Stimulated activated naive B cell treated with anti-CD40 and anti-IgM and Interleukin-4, amounts not matched to agents 10 μg/mL and 1 μg/mL and 100 μg/mL, for 72 hours (primary cell): ENCODE measurements at regions not wholly inside any gene's neighbourhood (a gene's known extent, or its start where the extent isn't known, plus 50 kb on each side); places are given as distances from the start of the nearest gene placed in this dataset.
"Not testable (repeated sequence)": the region's sequence is repeated elsewhere in the genome, so short reads cannot be mapped to it uniquely, and the experiment has no call there.

Source experiments
- ATAC-seq, 2 donors: fragments of 150-1000 bp; cut with Tn5 transposase; replicated peaks; 2 replicates each; pipeline ENCODE4 v1.10.0; 2021; ENCODE audit warnings: moderate library complexity in 1 of 2
- DNase-seq: peaks from one replicate; pipeline ENCODE4 v3.0.0; 2021
- H3K27ac Mint-ChIP-seq: one replicate; pipeline ENCODE4 v1.8.0; 2022; ENCODE audit warnings: mild to moderate bottlenecking, mixed read lengths
- H3K27me3 Mint-ChIP-seq, 2 donors: one replicate each; pipeline ENCODE4 v1.8.0; 2022; ENCODE audit warnings: mixed read lengths in 2 of 2
- H3K36me3 Mint-ChIP-seq, 2 donors: one replicate each; pipeline ENCODE4 v1.8.0; 2022; ENCODE audit warnings: mixed read lengths in 2 of 2, mild to moderate bottlenecking in 1 of 2
- H3K4me1 Mint-ChIP-seq, 2 donors: one replicate each; pipeline ENCODE4 v1.8.0; 2022; ENCODE audit warnings: mixed read lengths in 2 of 2, mild to moderate bottlenecking in 1 of 2
- H3K4me3 Mint-ChIP-seq, 2 donors: one replicate each; pipeline ENCODE4 v1.8.0; 2022; ENCODE audit warnings: mild to moderate bottlenecking in 2 of 2, mixed read lengths in 2 of 2, moderate library complexity in 1 of 2
- H3K9me3 Mint-ChIP-seq, 2 donors: one replicate each; pipeline ENCODE4 v1.8.0; 2022; ENCODE audit warnings: mixed read lengths in 2 of 2, mild to moderate bottlenecking in 1 of 2

DNA sequence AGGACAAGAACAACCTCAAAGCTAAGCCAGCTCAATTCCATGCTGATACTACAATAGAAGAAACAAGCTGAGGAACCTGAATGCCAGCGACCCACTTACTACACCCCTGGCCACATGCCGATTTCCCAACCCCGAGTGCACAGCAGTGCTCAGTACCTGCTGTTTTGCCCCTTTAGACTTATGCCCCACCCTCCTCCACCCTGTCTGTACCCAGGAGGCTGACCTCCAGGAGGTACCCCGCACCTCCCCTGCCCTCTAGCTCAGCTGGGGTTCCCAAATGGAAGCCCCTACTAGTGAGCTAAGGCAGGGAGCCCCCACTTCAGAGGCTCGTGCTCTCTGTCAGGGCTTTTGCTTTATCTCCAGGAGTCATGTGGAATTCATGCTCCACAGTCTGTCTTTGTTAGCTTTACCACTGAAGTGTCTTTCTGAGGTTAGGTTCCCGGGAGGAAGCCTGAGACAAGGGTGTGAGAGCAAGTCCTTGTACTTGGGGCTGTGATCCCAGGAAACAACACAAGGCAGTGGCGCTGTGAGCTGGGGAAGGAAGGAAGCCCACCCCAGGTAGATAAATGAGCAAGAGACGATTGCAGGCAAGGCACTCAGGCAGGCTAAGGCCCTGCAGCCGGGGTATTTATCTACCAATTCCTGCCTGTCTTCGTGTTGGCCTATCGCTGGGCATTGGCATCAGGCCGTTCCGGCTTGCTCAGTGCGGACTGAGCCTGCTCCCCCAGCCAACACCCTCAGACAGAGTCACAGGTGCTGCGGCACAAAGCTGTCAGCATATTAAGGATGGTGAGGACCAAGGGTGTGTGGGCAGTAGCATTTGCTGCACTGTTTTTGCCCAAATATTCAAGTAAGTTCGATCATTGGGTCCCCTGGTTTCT lies 220.5 kb downstream of the CYP26B1 start:
- Mint-ChIP-seq H3K27me3 (no peaks in the 10 kb centered on the region), H3K4me3 (no peak overlapping the region), H3K27ac (no peak overlapping the region), H3K4me1 (no peaks in the 10 kb centered on the region), H3K36me3 (no peaks in the 10 kb centered on the region), H3K9me3 (no peaks in the 10 kb centered on the region)
- ATAC-seq (no peak), DNase-seq (no peak)

DNA sequence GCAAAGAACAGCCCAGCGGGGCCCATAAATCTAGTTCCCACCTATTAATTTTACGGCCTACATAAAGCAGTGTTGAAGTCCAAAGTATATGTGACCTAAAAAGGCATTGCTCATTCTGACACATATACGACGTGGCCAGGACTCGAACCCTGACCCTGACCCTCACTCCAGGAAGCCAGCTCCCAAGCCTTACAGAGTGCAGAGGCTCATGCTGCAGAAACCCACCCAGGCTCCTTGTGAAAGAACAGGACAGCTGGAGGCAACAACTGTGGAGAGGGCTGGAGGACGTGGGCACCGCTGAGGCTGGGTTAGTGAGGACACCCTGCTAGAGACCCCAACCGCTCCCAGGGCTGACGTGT lies 221.6 kb downstream of the CYP26B1 start:
- no peaks in the 10 kb centered on the region for H3K9me3 Mint-ChIP-seq
- H3K4me3 Mint-ChIP-seq = no peak overlapping the region
- H3K27ac Mint-ChIP-seq = no peak overlapping the region
- ATAC-seq = no peak
- no peaks in the 10 kb centered on the region for H3K27me3 Mint-ChIP-seq
- no peaks in the 10 kb centered on the region for H3K4me1 Mint-ChIP-seq
- DNase-seq = no peak
- H3K36me3 Mint-ChIP-seq = no peaks in the 10 kb centered on the region

DNA sequence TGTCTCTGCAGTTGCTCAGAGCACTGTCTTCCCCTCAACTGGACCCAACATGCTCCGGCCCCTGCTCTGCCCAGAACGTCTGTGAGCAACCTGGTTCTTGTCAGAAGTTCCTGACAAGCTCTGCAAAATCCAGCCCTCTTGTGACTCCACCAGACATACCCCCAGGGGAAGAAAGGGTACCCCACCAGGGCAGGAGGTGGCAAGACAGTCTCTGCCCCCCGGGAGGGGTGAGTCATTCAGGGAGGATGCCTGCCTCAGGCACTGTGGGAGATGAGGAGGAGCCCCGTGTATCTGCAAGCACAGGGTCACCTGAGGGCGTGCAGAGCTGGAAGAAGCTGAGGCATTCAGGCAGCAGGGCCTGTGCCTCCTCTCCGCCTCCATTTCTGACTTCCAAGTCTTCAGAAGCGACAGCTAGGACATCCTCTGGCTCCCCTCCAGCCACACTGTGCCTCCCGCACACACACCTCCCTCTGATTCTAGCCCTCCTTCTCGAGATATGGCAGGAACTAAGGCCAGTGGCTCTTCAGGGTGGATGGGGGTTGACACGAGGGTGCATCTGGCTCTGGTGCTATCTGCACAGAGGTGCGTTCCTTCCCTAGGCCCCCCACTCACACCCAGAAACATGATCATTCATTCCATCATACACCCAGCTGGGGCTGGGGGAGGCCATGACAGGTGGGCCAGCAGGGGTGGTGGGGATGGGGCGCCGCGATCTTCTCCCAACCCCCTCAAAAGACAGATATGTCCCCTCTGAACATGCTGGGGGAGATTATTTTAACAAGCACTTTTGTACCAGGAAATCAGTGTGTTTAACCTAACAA lies 222.2 kb downstream of the CYP26B1 start:
- Mint-ChIP-seq H3K9me3 (no peaks in the 10 kb centered on the region), H3K4me3 (no peak overlapping the region), H3K27me3 (no peaks in the 10 kb centered on the region), H3K36me3 (no peaks in the 10 kb centered on the region), H3K27ac (no peak overlapping the region), H3K4me1 (no peaks in the 10 kb centered on the region)
- DNase-seq (no peak), ATAC-seq (no peak)

DNA sequence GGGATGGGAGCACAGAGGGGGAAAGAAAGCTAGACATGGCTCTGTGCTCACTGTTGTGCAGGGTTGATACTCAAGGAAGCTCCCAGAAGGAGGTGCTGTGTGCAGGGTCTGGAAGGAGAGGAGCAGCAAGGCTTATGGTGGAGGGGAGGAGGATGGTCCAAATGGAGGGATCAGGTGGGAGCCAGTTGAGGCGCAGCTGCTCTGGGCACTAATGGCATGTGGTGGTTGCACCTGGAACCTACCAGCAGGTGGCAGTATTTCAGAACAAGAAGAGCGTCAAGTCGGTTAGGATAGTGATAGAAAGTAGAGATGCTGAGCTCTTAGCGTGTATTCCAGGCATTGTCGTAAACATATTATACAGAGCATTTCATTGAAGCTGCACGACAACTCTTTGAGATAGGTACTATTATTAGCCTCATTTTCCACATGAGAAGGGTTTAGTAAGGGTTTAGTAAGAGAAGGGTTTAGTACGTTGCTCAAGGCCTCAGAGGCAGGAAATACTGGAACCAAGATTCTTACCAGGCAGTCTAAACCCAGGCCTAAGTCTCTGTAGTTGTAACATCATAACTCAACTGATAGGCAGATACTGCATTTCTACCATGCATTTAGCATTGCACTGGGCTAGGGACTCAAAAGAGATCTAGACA lies 223.7 kb downstream of the CYP26B1 start:
- H3K4me3 Mint-ChIP-seq = no peak overlapping the region
- DNase-seq (no peak), ATAC-seq (peak; percentile 70 to 73)
- no peak overlapping the region for H3K27ac Mint-ChIP-seq
- H3K36me3 Mint-ChIP-seq = no peaks in the 10 kb centered on the region
- H3K4me1 Mint-ChIP-seq = no peaks in the 10 kb centered on the region
- no peaks in the 10 kb centered on the region for H3K27me3 Mint-ChIP-seq
- H3K9me3 Mint-ChIP-seq = no peaks in the 10 kb centered on the region

DNA sequence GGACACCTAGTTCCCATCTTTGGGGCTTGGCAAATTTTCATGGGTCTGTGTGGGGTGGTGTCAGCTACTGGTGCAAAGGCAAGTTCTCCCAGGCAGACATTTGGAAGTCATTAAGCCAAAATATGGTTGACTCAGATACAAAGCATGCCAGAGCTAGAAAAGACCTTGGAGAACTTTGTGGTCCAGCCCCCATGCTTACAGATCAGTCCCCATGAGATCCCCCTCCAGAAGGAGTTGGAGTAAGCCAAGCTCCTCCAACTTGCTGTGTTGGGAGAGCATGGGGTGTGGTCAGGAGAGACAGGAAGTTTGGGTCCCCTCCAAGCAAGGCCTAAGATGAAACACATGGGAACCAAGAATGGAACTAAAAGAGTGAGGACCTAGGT lies 224.5 kb downstream of the CYP26B1 start:
- DNase-seq = no peak
- H3K27ac Mint-ChIP-seq = no peak overlapping the region
- H3K27me3 Mint-ChIP-seq = peaks cover 0 to 5% of the 10 kb centered on the region in 2 donors
- H3K4me1 Mint-ChIP-seq = no peaks in the 10 kb centered on the region
- no peak overlapping the region for H3K4me3 Mint-ChIP-seq
- no peak for ATAC-seq
- no peaks in the 10 kb centered on the region for H3K36me3 Mint-ChIP-seq
- H3K9me3 Mint-ChIP-seq = peaks cover 4 to 5% of the 10 kb centered on the region in 2 donors

DNA sequence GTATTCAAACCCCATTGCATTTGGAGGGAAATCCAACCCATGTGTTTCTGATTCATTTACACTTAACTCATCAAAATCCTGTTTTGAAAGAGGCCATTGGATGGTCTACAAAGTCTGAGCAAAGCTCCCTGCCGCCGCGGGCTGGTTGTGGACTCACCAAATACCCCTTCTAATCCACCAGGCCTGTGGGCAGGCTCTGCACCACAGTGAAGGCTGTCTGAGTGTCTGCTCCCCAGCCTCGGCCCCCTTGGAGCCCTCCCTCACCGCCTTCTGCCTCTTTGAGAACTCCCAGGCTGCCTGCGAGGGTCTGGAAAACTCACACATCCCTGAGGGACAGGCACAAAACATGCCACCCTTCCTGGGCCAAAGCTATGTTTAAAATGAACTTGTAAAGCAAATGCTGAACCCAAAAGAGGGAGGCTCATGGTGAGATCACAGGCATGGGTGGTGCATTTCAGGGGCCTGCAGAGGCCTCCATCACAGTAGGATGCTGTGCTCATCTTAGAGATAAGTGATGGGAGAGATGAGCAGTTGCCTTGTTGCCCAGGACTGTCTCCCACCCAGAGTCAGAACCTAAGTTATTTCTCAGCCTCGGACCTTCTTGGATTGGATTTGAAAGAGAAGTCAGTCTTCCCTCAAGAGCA lies 225.0 kb downstream of the CYP26B1 start:
- DNase-seq (no peak), ATAC-seq (no peak)
- H3K27ac Mint-ChIP-seq = no peak overlapping the region
- H3K9me3 Mint-ChIP-seq = peaks cover 4 to 6% of the 10 kb centered on the region in 2 donors
- H3K4me3 Mint-ChIP-seq = no peak overlapping the region
- no peaks in the 10 kb centered on the region for H3K36me3 Mint-ChIP-seq
- H3K4me1 Mint-ChIP-seq = no peaks in the 10 kb centered on the region
- peaks cover 0 to 5% of the 10 kb centered on the region in 2 donors for H3K27me3 Mint-ChIP-seq

DNA sequence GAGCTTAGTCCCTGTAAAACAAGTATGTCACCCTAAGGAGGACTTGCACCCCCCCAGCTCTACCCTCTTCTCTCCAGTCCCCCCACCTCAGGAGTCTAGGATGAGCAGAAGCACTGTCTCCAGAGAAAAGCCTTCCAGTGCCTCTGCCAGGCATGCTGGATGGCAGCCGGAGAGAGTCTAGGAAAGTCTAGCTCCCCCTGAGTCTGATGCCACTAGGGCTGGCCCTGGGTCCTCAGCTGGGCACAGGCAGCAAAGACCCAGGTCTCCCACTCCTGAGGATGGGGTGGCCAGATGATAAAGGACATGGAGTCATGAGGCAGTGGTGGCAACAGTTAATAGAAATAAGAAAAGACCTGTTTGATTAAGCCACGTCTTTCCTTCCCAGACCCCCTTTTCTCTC lies 225.6 kb downstream of the CYP26B1 start:
- ATAC-seq = no peak
- no peak for DNase-seq
- H3K27me3 Mint-ChIP-seq = peaks cover 0 to 5% of the 10 kb centered on the region in 2 donors
- no peaks in the 10 kb centered on the region for H3K36me3 Mint-ChIP-seq
- H3K27ac Mint-ChIP-seq = no peak overlapping the region
- H3K4me3 Mint-ChIP-seq = no peak overlapping the region
- H3K4me1 Mint-ChIP-seq = no peaks in the 10 kb centered on the region
- peaks cover 4 to 6% of the 10 kb centered on the region in 2 donors for H3K9me3 Mint-ChIP-seq

DNA sequence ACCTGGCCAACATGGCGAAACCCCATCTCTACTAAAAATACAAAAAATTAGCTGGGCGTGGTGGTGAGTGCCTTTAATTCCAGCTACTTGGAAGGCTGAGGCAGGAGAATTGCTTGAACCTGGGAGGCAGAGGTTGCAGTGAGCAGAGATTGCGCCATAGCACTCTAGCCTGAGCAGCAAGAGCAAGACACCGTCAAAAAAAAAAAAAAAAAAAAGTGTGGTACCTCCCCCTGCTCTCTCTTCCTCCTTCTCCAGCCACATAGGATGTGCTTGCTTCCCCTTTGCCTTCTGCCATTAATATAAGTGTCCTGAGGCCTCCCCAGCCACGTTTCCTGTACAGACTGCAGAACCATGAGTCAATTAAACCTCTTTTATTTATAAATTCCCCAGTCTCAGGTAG lies 226.8 kb downstream of the CYP26B1 start:
- not testable (repeated sequence) for H3K4me1 Mint-ChIP-seq, H3K36me3 Mint-ChIP-seq, H3K9me3 Mint-ChIP-seq, H3K27ac Mint-ChIP-seq, DNase-seq, H3K4me3 Mint-ChIP-seq, H3K27me3 Mint-ChIP-seq
- ATAC-seq = peak; percentile 65 to 73

DNA sequence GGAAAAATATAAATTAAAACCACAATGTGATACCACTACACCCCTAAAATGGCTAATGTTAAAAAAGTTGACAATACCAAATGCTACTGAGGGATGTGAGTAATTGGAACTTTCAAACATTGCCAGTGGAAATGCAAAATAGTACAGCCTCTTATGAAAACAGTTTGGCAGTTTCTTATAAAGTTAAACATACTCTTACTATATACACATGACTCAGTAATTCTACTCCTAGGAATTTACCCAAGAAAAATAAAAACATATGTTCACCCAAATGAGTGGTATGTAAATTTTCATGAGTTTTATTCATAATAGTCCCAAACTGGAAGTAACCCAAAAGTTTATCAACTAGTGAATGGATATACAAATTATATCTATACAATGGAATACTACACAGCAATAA lies 228.0 kb downstream of the CYP26B1 start:
- ATAC-seq = no peak
- Mint-ChIP-seq H3K27me3 (peaks cover 0 to 5% of the 10 kb centered on the region in 2 donors), H3K4me1 (no peaks in the 10 kb centered on the region), H3K9me3 (peaks cover 4 to 6% of the 10 kb centered on the region in 2 donors), H3K36me3 (no peaks in the 10 kb centered on the region), H3K27ac (no peak overlapping the region), H3K4me3 (no peak overlapping the region)
- no peak for DNase-seq

DNA sequence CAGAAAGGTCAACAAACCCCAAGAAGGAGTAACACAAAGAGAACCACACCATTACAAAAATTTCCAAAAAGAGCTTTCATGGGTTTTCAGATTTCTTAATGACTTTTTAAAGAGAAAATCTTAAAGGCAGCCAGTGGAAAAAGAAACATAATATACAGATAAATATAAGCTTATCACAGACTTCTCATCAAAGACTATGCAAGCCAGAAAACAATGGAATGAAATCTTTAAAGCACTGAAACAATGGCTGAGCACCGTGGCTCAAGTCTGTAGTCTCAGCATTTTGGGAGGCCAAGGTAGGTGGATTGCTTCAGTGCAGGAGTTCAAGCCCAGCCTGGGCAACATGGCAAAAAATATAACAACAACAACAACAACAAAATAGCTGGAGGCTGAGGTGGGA lies 237.4 kb downstream of the CYP26B1 start:
- H3K27ac Mint-ChIP-seq = no peak overlapping the region
- peaks cover 2 to 4% of the 10 kb centered on the region in 2 donors for H3K36me3 Mint-ChIP-seq
- no peaks in the 10 kb centered on the region for H3K4me1 Mint-ChIP-seq
- H3K27me3 Mint-ChIP-seq = peaks cover 11 to 12% of the 10 kb centered on the region in 2 donors
- DNase-seq = no peak
- ATAC-seq = no peak
- no peak overlapping the region for H3K4me3 Mint-ChIP-seq
- H3K9me3 Mint-ChIP-seq = peaks cover 8 to 13% of the 10 kb centered on the region in 2 donors

DNA sequence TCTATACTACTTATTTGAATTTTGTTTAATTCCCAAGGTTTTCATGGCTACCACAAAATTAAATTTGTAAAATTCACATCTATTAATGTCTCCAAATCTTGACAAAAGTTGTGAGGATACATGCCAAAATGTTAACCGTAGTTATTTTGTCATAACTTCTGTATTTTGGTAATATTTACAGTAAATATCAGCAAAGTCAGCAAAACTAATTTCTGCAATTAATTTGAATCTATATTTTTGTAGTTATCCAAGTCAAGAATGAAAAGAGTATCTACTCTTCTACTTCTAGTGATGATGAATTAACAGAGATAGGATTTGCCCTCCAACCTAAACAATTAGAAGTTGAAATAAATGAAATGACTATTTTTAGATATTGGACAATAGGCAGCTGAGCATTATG lies 238.9 kb downstream of the CYP26B1 start:
- ATAC-seq (no peak), DNase-seq (no peak)
- Mint-ChIP-seq H3K27me3 (peaks cover 11 to 17% of the 10 kb centered on the region in 2 donors), H3K9me3 (peaks cover 8 to 13% of the 10 kb centered on the region in 2 donors), H3K27ac (no peak overlapping the region), H3K36me3 (peaks cover 2 to 4% of the 10 kb centered on the region in 2 donors), H3K4me3 (no peak overlapping the region), H3K4me1 (no peaks in the 10 kb centered on the region)

DNA sequence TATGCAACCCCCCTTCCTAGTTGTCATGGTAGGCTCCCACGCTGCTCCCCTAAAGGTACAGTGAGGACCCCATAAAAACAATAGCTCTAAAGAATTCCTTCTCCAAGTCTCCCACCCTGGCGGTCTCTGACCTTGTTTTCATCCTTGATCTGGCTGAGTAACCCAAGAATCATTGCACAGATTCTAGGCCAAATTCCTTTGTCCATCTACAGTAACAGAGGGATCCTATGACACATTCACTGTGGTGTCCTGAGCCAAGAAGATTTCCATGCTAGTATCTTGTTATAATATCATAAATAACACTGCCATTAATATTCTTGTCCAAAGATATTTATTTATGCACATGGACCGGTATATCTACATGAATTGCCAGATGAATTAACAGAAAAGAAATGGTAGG lies 240.2 kb downstream of the CYP26B1 start:
- no peak overlapping the region for H3K27ac Mint-ChIP-seq
- peaks cover 11 to 19% of the 10 kb centered on the region in 2 donors for H3K27me3 Mint-ChIP-seq
- peaks cover 2 to 4% of the 10 kb centered on the region in 2 donors for H3K36me3 Mint-ChIP-seq

DNA sequence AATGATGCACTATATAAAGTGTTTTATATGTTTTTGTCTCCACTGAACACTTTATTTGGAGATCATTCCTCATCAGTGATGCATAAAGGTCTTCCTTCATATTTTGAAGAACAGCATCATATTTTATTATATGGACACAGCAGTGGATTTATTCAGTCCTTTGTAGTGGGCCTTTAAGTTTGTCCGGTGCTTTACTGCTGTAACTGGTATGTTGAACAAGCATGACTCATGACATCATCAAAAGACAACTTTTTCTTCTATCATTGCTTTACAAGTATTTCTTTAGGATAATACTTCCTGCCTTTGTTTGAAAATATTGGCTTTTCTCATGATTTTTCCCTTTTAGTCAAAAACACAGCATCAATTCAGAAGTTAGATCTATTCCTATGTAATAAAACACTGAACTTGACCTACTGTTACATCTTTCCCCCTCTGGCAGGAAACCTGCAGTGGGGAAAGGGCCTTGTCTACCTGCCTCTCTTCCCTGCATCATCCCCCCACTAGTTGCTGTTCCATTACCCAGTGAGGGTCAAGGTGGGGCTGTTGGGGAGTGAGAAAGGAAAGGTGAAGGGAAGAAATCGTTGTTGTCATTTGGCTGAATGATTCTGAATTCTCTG lies 241.2 kb downstream of the CYP26B1 start:
- H3K4me1 Mint-ChIP-seq = no peaks in the 10 kb centered on the region
- ATAC-seq (no peak), DNase-seq (no peak)
- peaks cover 8 to 10% of the 10 kb centered on the region in 2 donors for H3K9me3 Mint-ChIP-seq
- H3K27ac Mint-ChIP-seq = no peak overlapping the region
- peaks cover 2 to 4% of the 10 kb centered on the region in 2 donors for H3K36me3 Mint-ChIP-seq
- no peak overlapping the region for H3K4me3 Mint-ChIP-seq
- H3K27me3 Mint-ChIP-seq = peaks cover 11 to 23% of the 10 kb centered on the region in 2 donors

More for the DNA sequence above, 240.2 kb downstream of the CYP26B1 start:
- DNase-seq = no peak
- peaks cover 8 to 12% of the 10 kb centered on the region in 2 donors for H3K9me3 Mint-ChIP-seq
- no peak for ATAC-seq
- H3K4me3 Mint-ChIP-seq = no peak overlapping the region
- H3K4me1 Mint-ChIP-seq = no peaks in the 10 kb centered on the region

DNA sequence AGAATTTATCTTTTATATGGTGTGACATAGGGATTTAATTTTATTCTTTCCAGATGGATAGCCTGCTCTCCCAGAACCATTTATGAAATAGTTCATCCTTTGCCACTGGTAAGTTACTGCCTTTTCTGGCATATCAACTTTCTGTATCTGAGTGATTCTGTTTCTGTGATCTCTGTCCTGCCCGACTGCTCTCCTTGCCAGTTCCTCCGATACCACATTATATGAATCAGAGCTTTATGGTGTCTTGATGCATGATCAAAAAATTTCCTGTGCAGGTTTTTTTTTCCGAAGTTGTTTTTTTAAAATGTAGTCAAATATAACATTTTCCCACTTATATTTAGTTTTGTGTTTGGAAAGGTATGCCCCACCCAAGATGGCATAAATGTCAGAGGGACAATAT lies 242.5 kb downstream of the CYP26B1 start:
- DNase-seq (no peak), ATAC-seq (no peak)
- Mint-ChIP-seq H3K36me3 (peaks cover 2 to 4% of the 10 kb centered on the region in 2 donors), H3K27me3 (peaks cover 11 to 26% of the 10 kb centered on the region in 2 donors), H3K27ac (no peak overlapping the region), H3K4me1 (no peaks in the 10 kb centered on the region), H3K9me3 (peaks cover 5 to 6% of the 10 kb centered on the region in 2 donors), H3K4me3 (no peak overlapping the region)
